ENCODE measurements at regions not wholly inside any gene's neighbourhood (a gene's known extent, or its start where the extent isn't known, plus 50 kb on each side); places are given as distances from the start of the nearest gene placed in this dataset.

GRCh38 chr5:2388571-2388970 lies 362.9 kb downstream of the IRX2 start:
- TF ChIP-seq POLR2A (IDR thresholded peaks at IDR 0.05; ENCODE audit: low read length) (no peak), GATA1 (IDR thresholded peaks at IDR 0.05; ENCODE audit: low read depth, low read length) (no peak)
